ENCODE measurements at regions not wholly inside any gene's neighbourhood (a gene's known extent, or its start where the extent isn't known, plus 50 kb on each side); places are given as distances from the start of the nearest gene placed in this dataset.

GRCh38 chr6:121647905-121648304 is 212.5 kb downstream of the GJA1 start:
- DNase-seq (ENCODE audit: low spot score in 2 of 2) = no peak
- Histone ChIP-seq H3K4me1 (no peaks in the 10 kb centered on the region), H3K4me3 (no peak overlapping the region), H3K9me3 (no peaks in the 10 kb centered on the region), H3K27me3 (ENCODE audit: low read depth) (peaks cover 7% of the 10 kb centered on the region; the same call in 1 of the 2 replicates), H3K36me3 (replicated peaks) (no peaks in the 10 kb centered on the region)
- in situ Hi-C loops (cut with MboI; ENCODE audit: low sequenced_read_pairs) = no loop called here

GRCh38 chr6:121649951-121650350 is 214.5 kb downstream of the GJA1 start:
- Histone ChIP-seq H3K4me3 (no peak overlapping the region), H3K27me3 (ENCODE audit: low read depth) (peaks cover 11% of the 10 kb centered on the region; the same call in 1 of the 2 replicates), H3K4me1 (no peaks in the 10 kb centered on the region), H3K36me3 (replicated peaks) (no peaks in the 10 kb centered on the region), H3K9me3 (no peaks in the 10 kb centered on the region)
- in situ Hi-C loops (cut with MboI; ENCODE audit: low sequenced_read_pairs) = no loop called here
- no peak for DNase-seq (ENCODE audit: low spot score in 2 of 2)

GRCh38 chr6:121651420-121651819 is 216.0 kb downstream of the GJA1 start:
- in situ Hi-C loops (cut with MboI; ENCODE audit: low sequenced_read_pairs) = no loop called here
- H3K9me3 ChIP-seq = no peaks in the 10 kb centered on the region
- no peaks in the 10 kb centered on the region for H3K4me1 ChIP-seq
- DNase-seq (ENCODE audit: low spot score in 2 of 2) = no peak
- H3K36me3 ChIP-seq (replicated peaks) = no peaks in the 10 kb centered on the region
- no peak overlapping the region for H3K4me3 ChIP-seq
- H3K27me3 ChIP-seq (ENCODE audit: low read depth) = peaks cover 11% of the 10 kb centered on the region; the same call in 1 of the 2 replicates

- Histone ChIP-seq H3K27me3 (ENCODE audit: low read depth) (peaks cover 11% of the 10 kb centered on the region; the same call in 1 of the 2 replicates), H3K4me3 (no peak overlapping the region), H3K4me1 (no peaks in the 10 kb centered on the region), H3K9me3 (no peaks in the 10 kb centered on the region), H3K36me3 (replicated peaks) (no peaks in the 10 kb centered on the region)
- DNase-seq (ENCODE audit: low spot score in 2 of 2) = no peak
- in situ Hi-C loops (cut with MboI; ENCODE audit: low sequenced_read_pairs) = no loop called here
Measured at GRCh38 chr6:121652223-121652622, 216.8 kb downstream of the GJA1 start.

- no peak for DNase-seq (ENCODE audit: low spot score in 2 of 2)
- Histone ChIP-seq H3K36me3 (replicated peaks) (no peaks in the 10 kb centered on the region), H3K27me3 (ENCODE audit: low read depth) (peaks cover 11% of the 10 kb centered on the region; the same call in 1 of the 2 replicates), H3K4me1 (no peaks in the 10 kb centered on the region), H3K9me3 (no peaks in the 10 kb centered on the region), H3K4me3 (no peak overlapping the region)
- in situ Hi-C loops (cut with MboI; ENCODE audit: low sequenced_read_pairs) = no loop called here
Measured at GRCh38 chr6:121652726-121653623, 217.5 kb downstream of the GJA1 start.

GRCh38 chr6:121653624-121654008 is 218.2 kb downstream of the GJA1 start:
- DNase-seq (ENCODE audit: low spot score in 2 of 2) = no peak
- H3K9me3 ChIP-seq = no peaks in the 10 kb centered on the region
- H3K4me3 ChIP-seq = no peak overlapping the region
- H3K4me1 ChIP-seq = no peaks in the 10 kb centered on the region
- in situ Hi-C loops (cut with MboI; ENCODE audit: low sequenced_read_pairs) = no loop called here
- no peaks in the 10 kb centered on the region for H3K36me3 ChIP-seq (replicated peaks)
- H3K27me3 ChIP-seq (ENCODE audit: low read depth) = peaks cover 11% of the 10 kb centered on the region; the same call in 1 of the 2 replicates

- no peak for DNase-seq (ENCODE audit: low spot score in 2 of 2)
- no peak overlapping the region for H3K4me3 ChIP-seq
- H3K27me3 ChIP-seq (ENCODE audit: low read depth) = peaks cover 3% of the 10 kb centered on the region; the same call in 1 of the 2 replicates
- H3K36me3 ChIP-seq (replicated peaks) = no peaks in the 10 kb centered on the region
- in situ Hi-C loops (cut with MboI; ENCODE audit: low sequenced_read_pairs) = no loop called here
- no peaks in the 10 kb centered on the region for H3K4me1 ChIP-seq
- no peaks in the 10 kb centered on the region for H3K9me3 ChIP-seq
Measured at GRCh38 chr6:121657972-121658371, 222.5 kb downstream of the GJA1 start.

GRCh38 chr6:121660277-121660676 is 224.8 kb downstream of the GJA1 start:
- no peaks in the 10 kb centered on the region for H3K27me3 ChIP-seq (ENCODE audit: low read depth)
- in situ Hi-C loops (cut with MboI; ENCODE audit: low sequenced_read_pairs) = no loop called here
- no peak overlapping the region for H3K4me3 ChIP-seq
- no peaks in the 10 kb centered on the region for H3K4me1 ChIP-seq
- H3K9me3 ChIP-seq = no peaks in the 10 kb centered on the region
- H3K36me3 ChIP-seq (replicated peaks) = no peaks in the 10 kb centered on the region
- no peak for DNase-seq (ENCODE audit: low spot score in 2 of 2)

- Histone ChIP-seq H3K27me3 (ENCODE audit: low read depth) (no peaks in the 10 kb centered on the region), H3K4me3 (no peak overlapping the region), H3K4me1 (no peaks in the 10 kb centered on the region), H3K9me3 (no peaks in the 10 kb centered on the region), H3K36me3 (replicated peaks) (no peaks in the 10 kb centered on the region)
- in situ Hi-C loops (cut with MboI; ENCODE audit: low sequenced_read_pairs) = no loop called here
- DNase-seq (ENCODE audit: low spot score in 2 of 2) = no peak
Measured at GRCh38 chr6:121663292-121663810, 227.9 kb downstream of the GJA1 start.

- Histone ChIP-seq H3K4me3 (no peak overlapping the region), H3K36me3 (replicated peaks) (no peaks in the 10 kb centered on the region), H3K9me3 (no peaks in the 10 kb centered on the region), H3K4me1 (no peaks in the 10 kb centered on the region), H3K27me3 (ENCODE audit: low read depth) (no peaks in the 10 kb centered on the region)
- in situ Hi-C loops (cut with MboI; ENCODE audit: low sequenced_read_pairs) = no loop called here
- DNase-seq (ENCODE audit: low spot score in 2 of 2) = no peak
Measured at GRCh38 chr6:121664158-121664557, 228.7 kb downstream of the GJA1 start.

- no peak for DNase-seq (ENCODE audit: low spot score in 2 of 2)
- in situ Hi-C loops (cut with MboI; ENCODE audit: low sequenced_read_pairs) = no loop called here
Measured at GRCh38 chr6:121666814-121667213, 231.4 kb downstream of the GJA1 start.

GRCh38 chr6:121668259-121668658 is 232.8 kb downstream of the GJA1 start:
- Histone ChIP-seq H3K36me3 (replicated peaks) (no peaks in the 10 kb centered on the region), H3K9me3 (no peaks in the 10 kb centered on the region), H3K4me3 (no peak overlapping the region), H3K27me3 (ENCODE audit: low read depth) (no peaks in the 10 kb centered on the region), H3K4me1 (no peaks in the 10 kb centered on the region)
- in situ Hi-C loops (cut with MboI; ENCODE audit: low sequenced_read_pairs) = no loop called here
- no peak for DNase-seq (ENCODE audit: low spot score in 2 of 2)

More at GRCh38 chr6:121666814-121667213, 231.4 kb downstream of the GJA1 start:
- Histone ChIP-seq H3K9me3 (no peaks in the 10 kb centered on the region), H3K36me3 (replicated peaks) (no peaks in the 10 kb centered on the region), H3K27me3 (ENCODE audit: low read depth) (no peaks in the 10 kb centered on the region), H3K4me1 (no peaks in the 10 kb centered on the region), H3K4me3 (no peak overlapping the region)

- no peak overlapping the region for H3K4me3 ChIP-seq
Measured at GRCh38 chr6:121670511-121670910, 235.1 kb downstream of the GJA1 start.

GRCh38 chr6:121677571-121677970 is 242.1 kb downstream of the GJA1 start:
- no peak for DNase-seq (ENCODE audit: low spot score in 2 of 2)
- Histone ChIP-seq H3K4me1 (no peaks in the 10 kb centered on the region), H3K36me3 (replicated peaks) (no peaks in the 10 kb centered on the region), H3K9me3 (no peaks in the 10 kb centered on the region), H3K4me3 (no peak overlapping the region), H3K27me3 (ENCODE audit: low read depth) (no peaks in the 10 kb centered on the region)
- in situ Hi-C loops (cut with MboI; ENCODE audit: low sequenced_read_pairs) = no loop called here

More at GRCh38 chr6:121670511-121670910, 235.1 kb downstream of the GJA1 start:
- no peaks in the 10 kb centered on the region for H3K36me3 ChIP-seq (replicated peaks)
- no peak for DNase-seq (ENCODE audit: low spot score in 2 of 2)
- no peaks in the 10 kb centered on the region for H3K27me3 ChIP-seq (ENCODE audit: low read depth)
- H3K4me1 ChIP-seq = no peaks in the 10 kb centered on the region
- in situ Hi-C loops (cut with MboI; ENCODE audit: low sequenced_read_pairs) = no loop called here
- no peaks in the 10 kb centered on the region for H3K9me3 ChIP-seq

All from HAP-1 (cell line).